H1 (cell line): ENCODE measurements at regions not wholly inside any gene's neighbourhood (a gene's known extent, or its start where the extent isn't known, plus 50 kb on each side); places are given as distances from the start of the nearest gene placed in this dataset.

Experiments used
- CTCF ChIA-PET: fragments of 300-600 bp; sonication (Branson Sonifier 250); formaldehyde crosslinking; loops from one replicate; lab custom pipeline; 2021; ENCODE audit not compliant: partially characterized antibody; lab: Charles Lee
- POLR2A ChIA-PET: fragments of 300-600 bp; sonication (Branson Sonifier 250); formaldehyde crosslinking; loops from one replicate; lab custom pipeline; 2021; ENCODE audit warnings: inconsistent platforms; ENCODE audit not compliant: partially characterized antibody; lab: Charles Lee
- DNase-seq, 2 experiments: peaks; one replicate each; pipeline versions ENCODE4 v3.0.0 to v3.0.0-alpha.2; 2010 to 2022; ENCODE audit warnings: low spot score in 2 of 2, low read depth in 1 of 2, mixed read lengths in 1 of 2
- FAIRE-seq: peaks from 2 replicates; lab custom pipeline; 2011; peaks lifted over from hg19 to GRCh38; lab: Jason Lieb, UNC
- H2AFZ ChIP-seq: 2 replicates; pipeline ENCODE4 v1.8.1; 2012; ENCODE audit warnings: low read length, inconsistent platforms
- H2AK5ac ChIP-seq: 2 replicates; pipeline ENCODE4 v1.6.1; 2013; ENCODE audit warnings: low read depth, low read length
- H2BK120ac ChIP-seq: replicated peaks from 2 replicates; pipeline ENCODE3; 2013; ENCODE audit warnings: low read depth, low read length, inconsistent platforms
- H2BK12ac ChIP-seq: 2 replicates; pipeline ENCODE4 v1.6.1; 2013; ENCODE audit warnings: low read depth, low read length
- H2BK15ac ChIP-seq: 2 replicates; pipeline ENCODE4 v1.6.1; 2013; ENCODE audit warnings: low read length
- H2BK20ac ChIP-seq: 2 replicates; pipeline ENCODE4 v1.6.1; 2013; ENCODE audit warnings: low read length
- H2BK5ac ChIP-seq: 2 replicates; pipeline ENCODE4 v1.6.1; 2013; ENCODE audit warnings: low read depth, low read length
- H3K14ac ChIP-seq: 2 replicates; pipeline ENCODE4 v1.6.1; 2013; ENCODE audit warnings: inconsistent platforms; ENCODE audit not compliant: insufficient read length
- H3K18ac ChIP-seq: 2 replicates; pipeline ENCODE4 v1.6.1; 2013; ENCODE audit warnings: low read length; ENCODE audit errors: extremely low read depth
- H3K23ac ChIP-seq: 2 replicates; pipeline ENCODE4 v1.6.1; 2013; ENCODE audit warnings: inconsistent platforms; ENCODE audit not compliant: insufficient read length
- H3K23me2 ChIP-seq: 2 replicates; pipeline ENCODE4 v1.6.1; 2013; ENCODE audit warnings: low read depth, low read length
- H3K27ac ChIP-seq: 2 replicates; pipeline ENCODE4 v1.6.1; 2011; ENCODE audit warnings: low read depth, low read length, inconsistent platforms
- H3K27me3 ChIP-seq, 4 experiments: replicated peaks in 1 of 4; 1 replicate in 1 of 4; 2 replicates in 3 of 4; pipeline versions ENCODE4 v1.6.1 to v1.8.1; 2011 to 2013; ENCODE audit warnings: low read length in 3 of 4, mild to moderate bottlenecking in 3 of 4, inconsistent platforms in 2 of 4, mixed read lengths in 2 of 4, moderate library complexity in 1 of 4; ENCODE audit not compliant: control insufficient read depth in 3 of 4, insufficient read depth in 3 of 4; ENCODE audit errors: extremely low read depth in 1 of 4
- H3K36me3 ChIP-seq, 4 experiments: 2 replicates each; pipeline versions ENCODE4 v1.6.1 to v1.8.1; 2011 to 2013; ENCODE audit warnings: mild to moderate bottlenecking in 4 of 4, low read length in 3 of 4, moderate library complexity in 2 of 4, control low read depth in 1 of 4, inconsistent platforms in 1 of 4; ENCODE audit not compliant: insufficient read depth in 4 of 4, control insufficient read depth in 2 of 4
- H3K4ac ChIP-seq: replicated peaks from 2 replicates; pipeline ENCODE3; 2013; ENCODE audit warnings: low read length, low read depth, mixed read lengths, inconsistent platforms; ENCODE audit not compliant: insufficient read length
- H3K4me1 ChIP-seq, 4 experiments: replicated peaks in 1 of 4; 1 replicate in 1 of 4; 2 replicates in 3 of 4; pipeline versions ENCODE4 v1.6.1 to v1.8.1; 2011 to 2013; ENCODE audit warnings: low read length in 3 of 4, inconsistent platforms in 2 of 4, mixed read lengths in 1 of 4; ENCODE audit not compliant: insufficient read depth in 4 of 4, control insufficient read depth in 3 of 4
- H3K4me2 ChIP-seq, 2 experiments: 2 replicates each; pipeline versions ENCODE4 v1.6.1 to v1.8.1; 2011 to 2013; ENCODE audit warnings: low read depth in 2 of 2, low read length in 2 of 2, control low read depth in 1 of 2, inconsistent platforms in 1 of 2, mild to moderate bottlenecking in 1 of 2; ENCODE audit not compliant: insufficient read depth in 1 of 2
- H3K4me3 ChIP-seq, 4 experiments: fragments of 200-600, 300-600 bp in 1 of 4; sonication (generic), shearing (Covaris generic), sonication (Bioruptor Twin) in 1 of 4; 2 replicates each; pipeline versions ENCODE4 v1.5.1 to v1.8.1; 2011 to 2016; ENCODE audit warnings: low read length in 4 of 4, low read depth in 3 of 4, control low read depth in 2 of 4, inconsistent platforms in 2 of 4, mild to moderate bottlenecking in 2 of 4, mixed read lengths in 1 of 4, moderate library complexity in 1 of 4; ENCODE audit not compliant: insufficient read depth in 2 of 4; ENCODE audit errors: extremely low read depth in 1 of 4
- H3K56ac ChIP-seq: replicated peaks from 2 replicates; pipeline ENCODE3; 2013; ENCODE audit warnings: low read depth, mild to moderate bottlenecking, mixed read lengths, low read length, inconsistent platforms; ENCODE audit not compliant: insufficient read length
- H3K79me1 ChIP-seq: 2 replicates; pipeline ENCODE4 v1.6.1; 2013; ENCODE audit warnings: low read depth, low read length, control low read depth
- H3K79me2 ChIP-seq, 2 experiments: 2 replicates each; pipeline versions ENCODE4 v1.6.1 to v1.8.1; 2012 to 2013; ENCODE audit warnings: low read length in 2 of 2, mild to moderate bottlenecking in 2 of 2, inconsistent platforms in 1 of 2; ENCODE audit not compliant: insufficient read depth in 2 of 2, control insufficient read depth in 1 of 2
- H3K9ac ChIP-seq, 4 experiments: replicated peaks in 1 of 4; 1 replicate in 1 of 4; 2 replicates in 3 of 4; pipeline versions ENCODE4 v1.6.1 to v1.8.1; 2011 to 2013; ENCODE audit warnings: low read depth in 3 of 4, low read length in 3 of 4, control low read depth in 2 of 4, mild to moderate bottlenecking in 2 of 4, moderate library complexity in 2 of 4, inconsistent platforms in 1 of 4; ENCODE audit errors: extremely low read depth in 1 of 4
- H3K9me3 ChIP-seq, 2 experiments: 2 replicates each; pipeline versions ENCODE4 v1.6.1 to v1.8.1; 2012 to 2013; ENCODE audit warnings: mild to moderate bottlenecking in 2 of 2, moderate library complexity in 2 of 2, control low read depth in 1 of 2, inconsistent platforms in 1 of 2, low read depth in 1 of 2, low read length in 1 of 2, mixed read lengths in 1 of 2; ENCODE audit not compliant: insufficient read depth in 2 of 2
- H4K20me1 ChIP-seq, 2 experiments: replicated peaks in 1 of 2; 2 replicates each; pipeline versions ENCODE3 to v1.8.1; 2011 to 2013; ENCODE audit warnings: inconsistent platforms in 2 of 2, low read length in 2 of 2, mild to moderate bottlenecking in 1 of 2; ENCODE audit not compliant: insufficient read depth in 2 of 2, control insufficient read depth in 1 of 2
- H4K5ac ChIP-seq: 2 replicates; pipeline ENCODE4 v1.6.1; 2013; ENCODE audit warnings: low read length, low read depth, mixed read lengths, inconsistent platforms; ENCODE audit not compliant: insufficient read length
- H4K8ac ChIP-seq: 2 replicates; pipeline ENCODE4 v1.8.0; 2013; ENCODE audit warnings: mild to moderate bottlenecking, moderate library complexity, low read length, inconsistent platforms; ENCODE audit not compliant: insufficient read depth; ENCODE audit errors: extremely low read depth
- H4K91ac ChIP-seq: replicated peaks from 2 replicates; pipeline ENCODE3; 2013; ENCODE audit warnings: low read length, mixed read lengths, inconsistent platforms; ENCODE audit not compliant: insufficient read length
- POLR2A ChIP-seq, 2 experiments: IDR thresholded peaks; 1 replicate in 1 of 2; 2 replicates in 1 of 2; pipeline ENCODE4 v1.6.1; 2011; ENCODE audit warnings: low read depth in 2 of 2, low read length in 2 of 2, mild to moderate bottlenecking in 2 of 2; ENCODE audit errors: control extremely low read depth in 1 of 2
- SUZ12 ChIP-seq: fragments of 200-600 bp; sonication (generic); IDR thresholded peaks from 2 replicates; pipeline ENCODE4 v1.6.1; 2012; ENCODE audit warnings: mild to moderate bottlenecking, inconsistent platforms, low read length, moderate library complexity, mixed read lengths
- WGBS, 2 experiments: shearing (Covaris generic) in 1 of 2; methylation state at CpG; one replicate each; pipeline versions ENCODE4 v1.1.6 to v1.1.7; 2013 to 2015; ENCODE audit warnings: low lambda C conversion rate in 2 of 2, mixed read lengths in 2 of 2, inconsistent platforms in 1 of 2, low coverage in 1 of 2, missing lambda C conversion rate in 1 of 2; ENCODE audit not compliant: insufficient replicate concordance in 2 of 2, insufficient coverage in 1 of 2, insufficient read length in 1 of 2; ENCODE audit errors: extremely low coverage in 1 of 2, missing lambda C conversion rate in 1 of 2; 5-methylcytosine and 5-hydroxymethylcytosine counted together
- TF ChIP-seq, protein P1 (sequence below): IDR thresholded peaks from 2 replicates; pipeline ENCODE4 v1.6.1; 2012; ENCODE audit warnings: inconsistent platforms

- Histone ChIP-seq H3K79me1 (no peaks in the 10 kb centered on the region; the same call in 1 of the 2 replicates), H3K56ac (no peak overlapping the region), H3K4ac (no peak overlapping the region), H3K9me3 (no peaks in the 10 kb centered on the region), H4K8ac (peak overlapping the region; percentile 16; the same call in 1 of the 2 replicates), H3K9ac (no peak overlapping the region), H4K91ac (no peak overlapping the region), H4K20me1 (no peaks in the 10 kb centered on the region), H3K14ac (no peak overlapping the region), H3K4me2 (no peak overlapping the region), H3K36me3 (no peaks in the 10 kb centered on the region), H2BK5ac (no peak overlapping the region), H3K18ac (no peak overlapping the region), H2BK20ac (no peak overlapping the region), H3K23me2 (no peaks in the 10 kb centered on the region; the same call in 1 of the 2 replicates), H2AFZ (no peak overlapping the region), H2AK5ac (no peak overlapping the region), H2BK12ac (no peak overlapping the region), H2BK120ac (no peak overlapping the region), H3K4me1 (no peaks in the 10 kb centered on the region; a peak in 1 of 7 replicates), H3K23ac (no peak overlapping the region), H3K27me3 (no peaks in the 10 kb centered on the region; a peak in 1 of 7 replicates), H3K4me3 (no peak overlapping the region), H3K79me2 (no peaks in the 10 kb centered on the region), H3K27ac (no peak overlapping the region), H4K5ac (no peak overlapping the region), H2BK15ac (peak overlapping the region; percentile 18; the same call in 1 of the 2 replicates)
- DNase-seq (no peak), FAIRE-seq (no peak)
- POLR2A ChIA-PET, result interaction anchor here (1.5 kb wide), 1 partner anchor 95 kb away, joined by 3 read pairs; no protein-coding TSS in a partner anchor
- 84% methylated on average over 6 of the region's 6 CpGs; no CpG with 5 or more reads in 1 of the 2 experiments for WGBS, 2 experiments
- TF ChIP-seq, protein P1, sequence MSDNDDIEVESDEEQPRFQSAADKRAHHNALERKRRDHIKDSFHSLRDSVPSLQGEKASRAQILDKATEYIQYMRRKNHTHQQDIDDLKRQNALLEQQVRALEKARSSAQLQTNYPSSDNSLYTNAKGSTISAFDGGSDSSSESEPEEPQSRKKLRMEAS, result no peak
- no peak for TF ChIP-seq POLR2A (IDR thresholded peaks at IDR 0.05; ENCODE audit: control extremely low read depth in 1 of 2, low read depth in 2 of 2, low read length in 2 of 2)
- TF ChIP-seq SUZ12, result no peak
- CTCF ChIA-PET, result interaction anchor here (0.7 to 3.1 kb wide), 20 partner anchors 10 to 440 kb away, joined by 3 to 14 read pairs (median 4); no protein-coding TSS in a partner anchor
Observed at GRCh38 chr11:116271479-116271878, 501.3 kb downstream of the BUD13 start.
